IMR-90 (cell line): ENCODE measurements at regions not wholly inside any gene's neighbourhood (a gene's known extent, or its start where the extent isn't known, plus 50 kb on each side); places are given as distances from the start of the nearest gene placed in this dataset.

Experiments
- ATAC-seq: fragments of 200-7000 bp; cut with Tn5 transposase; 2 replicates; pipeline ENCODE4 v1.9.1; 2020; ENCODE audit warnings: low read depth, mild to moderate bottlenecking, moderate library complexity
- BruUV-seq: library from RNA; stranded (reverse); fragments of 400-500 nt; replicated peaks from 2 replicates; lab custom pipeline; 2021; lab: Mats Ljungman, UMichigan
- CTCF ChIA-PET: fragments of 300-600 bp; formaldehyde crosslinking; extraction: SDS; loops from one replicate; lab custom pipeline; 2021; ENCODE audit warnings: antibody characterized with exemption; lab: Yijun Ruan, JAX
- POLR2A ChIA-PET: fragments of 300-600 bp; sonication (Branson Sonifier 250); formaldehyde crosslinking; loops from one replicate; lab custom pipeline; 2022; ENCODE audit warnings: antibody characterized with exemption; ENCODE audit not compliant: unreplicated experiment; lab: Charles Lee
- DNase-seq: peaks from one replicate; pipeline ENCODE4 v3.0.0; 2013
- H2AFZ ChIP-seq: replicated peaks from 2 replicates; pipeline ENCODE3; 2013; ENCODE audit warnings: low read length, mild to moderate bottlenecking; ENCODE audit not compliant: poor library complexity
- H2AK5ac ChIP-seq: 2 replicates; pipeline ENCODE4 v1.6.1; 2013; ENCODE audit warnings: low read depth, low read length, inconsistent platforms
- H2AK9ac ChIP-seq: replicated peaks from 2 replicates; pipeline ENCODE3; 2013; ENCODE audit warnings: mild to moderate bottlenecking, low read depth, low read length, moderate library complexity; ENCODE audit not compliant: poor library complexity
- H2BK120ac ChIP-seq: 2 replicates; pipeline ENCODE4 v1.6.1; 2013; ENCODE audit warnings: low read depth, low read length, inconsistent platforms
- H2BK15ac ChIP-seq: 3 replicates; pipeline ENCODE4 v1.6.1; 2013; ENCODE audit warnings: low read depth, low read length, inconsistent platforms
- H2BK20ac ChIP-seq: 2 replicates; pipeline ENCODE4 v1.6.1; 2013; ENCODE audit warnings: low read depth, mild to moderate bottlenecking, inconsistent platforms, low read length, moderate library complexity
- H2BK5ac ChIP-seq: 2 replicates; pipeline ENCODE4 v1.6.1; 2013; ENCODE audit warnings: mild to moderate bottlenecking, low read depth, low read length, inconsistent platforms; ENCODE audit not compliant: poor library complexity, severe bottlenecking
- H3K14ac ChIP-seq: replicated peaks from 2 replicates; pipeline ENCODE4 v1.6.1; 2013; ENCODE audit warnings: low read depth, low read length, inconsistent platforms
- H3K18ac ChIP-seq: 2 replicates; pipeline ENCODE4 v1.6.1; 2013; ENCODE audit warnings: low read depth, low read length, control low read depth
- H3K23ac ChIP-seq: 2 replicates; pipeline ENCODE4 v1.6.1; 2013; ENCODE audit warnings: low read depth, low read length, inconsistent platforms
- H3K27ac ChIP-seq: 2 replicates; pipeline ENCODE4 v1.5.1; 2013; ENCODE audit warnings: mild to moderate bottlenecking, control low read depth, low read length; ENCODE audit not compliant: insufficient read depth
- H3K27me3 ChIP-seq: 2 replicates; pipeline ENCODE4 v1.6.1; 2013; ENCODE audit warnings: low read length; ENCODE audit not compliant: control insufficient read depth, insufficient read depth
- H3K36me3 ChIP-seq: 2 replicates; pipeline ENCODE4 v1.6.1; 2013; ENCODE audit warnings: low read length, mixed read lengths; ENCODE audit not compliant: control insufficient read depth, insufficient read depth
- H3K4ac ChIP-seq: 2 replicates; pipeline ENCODE4 v1.6.1; 2013; ENCODE audit warnings: low read depth, low read length, inconsistent platforms
- H3K4me1 ChIP-seq: 2 replicates; pipeline ENCODE4 v1.6.1; 2013; ENCODE audit warnings: low read length, mixed read lengths; ENCODE audit not compliant: control insufficient read depth, insufficient read depth
- H3K4me2 ChIP-seq: 2 replicates; pipeline ENCODE4 v1.6.1; 2013; ENCODE audit warnings: low read depth, mild to moderate bottlenecking, control low read depth, low read length, moderate library complexity
- H3K4me3 ChIP-seq: 2 replicates; pipeline ENCODE4 v1.5.1; 2013; ENCODE audit warnings: low read depth, mild to moderate bottlenecking, control low read depth, low read length, moderate library complexity; ENCODE audit not compliant: insufficient read depth
- H3K56ac ChIP-seq: 2 replicates; pipeline ENCODE4 v1.6.1; 2013; ENCODE audit warnings: low read length, inconsistent platforms; ENCODE audit not compliant: insufficient read depth; ENCODE audit errors: extremely low read depth
- H3K79me1 ChIP-seq, 2 experiments: 2 replicates each; pipeline ENCODE4 v1.6.1; 2013; ENCODE audit warnings: low read length in 2 of 2, inconsistent platforms in 1 of 2, low read depth in 1 of 2
- H3K9ac ChIP-seq: 2 replicates; pipeline ENCODE4 v1.6.1; 2013; ENCODE audit warnings: low read depth, low read length, control low read depth
- H3K9me1 ChIP-seq: 2 replicates; pipeline ENCODE4 v1.6.1; 2013; ENCODE audit warnings: low read length, inconsistent platforms; ENCODE audit not compliant: insufficient read depth
- H3K9me3 ChIP-seq: 2 replicates; pipeline ENCODE4 v1.6.1; 2013; ENCODE audit warnings: low read length; ENCODE audit not compliant: control insufficient read depth, insufficient read depth
- H4K20me1 ChIP-seq: 2 replicates; pipeline ENCODE4 v1.6.1; 2013; ENCODE audit warnings: low read length, inconsistent platforms; ENCODE audit not compliant: insufficient read depth
- H4K5ac ChIP-seq: 2 replicates; pipeline ENCODE4 v1.6.1; 2013; ENCODE audit warnings: mild to moderate bottlenecking, low read depth, low read length, control low read depth
- H4K8ac ChIP-seq, 2 experiments: 2 replicates each; pipeline ENCODE4 v1.6.1; 2013; ENCODE audit warnings: low read depth in 2 of 2, low read length in 2 of 2, control low read depth in 1 of 2, inconsistent platforms in 1 of 2
- H4K91ac ChIP-seq: 2 replicates; pipeline ENCODE4 v1.6.1; 2013; ENCODE audit warnings: low read depth, low read length, inconsistent platforms; ENCODE audit not compliant: insufficient read depth
- FOS ChIP-seq: fragments of 150-350 bp; IDR thresholded peaks from 2 replicates; pipeline ENCODE4 v1.6.1; 2016; ENCODE audit warnings: low read depth, low read length
- MXI1 ChIP-seq: IDR thresholded peaks from 2 replicates; pipeline ENCODE4 v1.6.1; 2012; ENCODE audit warnings: low read depth, mild to moderate bottlenecking, low read length, moderate library complexity, borderline replicate concordance
- RAD21 ChIP-seq: IDR thresholded peaks from 2 replicates; pipeline ENCODE4 v1.6.1; 2012; ENCODE audit warnings: low read length, improper control_type of control experiment
- WGBS, 2 experiments: methylation state at CpG; one replicate each; pipeline versions ENCODE4 v1.1.5 to v1.1.7; 2013; ENCODE audit warnings: missing lambda C conversion rate in 2 of 2; ENCODE audit not compliant: insufficient read length in 1 of 2; ENCODE audit errors: extremely low coverage in 2 of 2; 5-methylcytosine and 5-hydroxymethylcytosine counted together
- dilution Hi-C: fragments of 300-500 bp; cut with HindIII; formaldehyde crosslinking; loops from one replicate; pipeline ENCODE4 v1.14.3; 2018; ENCODE audit warnings: low sequenced_read_pairs; ENCODE audit not compliant: unreplicated experiment
- in situ Hi-C: fragments of 300-500 bp; cut with MboI; formaldehyde crosslinking; loops from 3 replicates; pipeline ENCODE4 v1.14.3; 2019; ENCODE audit warnings: low sequenced_read_pairs, inconsistent platforms, mixed read lengths
- intact Hi-C: fragments of 100-400 bp; cut with micrococcal nuclease; formaldehyde crosslinking; loops from 2 replicates; pipeline ENCODE4 v1.10.0; 2022

- Histone ChIP-seq H3K27me3 (no peaks in the 10 kb centered on the region), H3K4me3 (no peak overlapping the region), H3K27ac (no peak overlapping the region), H4K20me1 (no peaks in the 10 kb centered on the region), H2BK120ac (no peak overlapping the region), H3K9me3 (no peaks in the 10 kb centered on the region), H3K4ac (no peak overlapping the region), H3K4me1 (peaks cover 7% of the 10 kb centered on the region; the same call in 1 of the 2 replicates), H2AK5ac (no peak overlapping the region), H3K36me3 (no peaks in the 10 kb centered on the region), H3K56ac (no peak overlapping the region), H2BK15ac (no peak overlapping the region), H2AFZ (no peak overlapping the region), H3K9ac (no peak overlapping the region), H3K23ac (no peak overlapping the region), H4K91ac (no peak overlapping the region), H4K5ac (no peak overlapping the region), H4K8ac (no peak overlapping the region), H3K4me2 (no peak overlapping the region), H3K18ac (no peak overlapping the region), H3K14ac (no peak overlapping the region), H2BK5ac (no peak overlapping the region), H2BK20ac (no peak overlapping the region), H3K79me1 (no peaks in the 10 kb centered on the region), H2AK9ac (no peak overlapping the region), H3K9me1 (no peaks in the 10 kb centered on the region)
- CTCF ChIA-PET = interaction anchor here (0.5 kb wide), 1 partner anchor 212 kb away, joined by 5 read pairs; no protein-coding TSS in a partner anchor
- intact Hi-C loops = no loop called here
- BruUV-seq = no TSS peak
- POLR2A ChIA-PET = no interaction called here
- DNase-seq (no peak), ATAC-seq (no peak)
- dilution Hi-C loops = no loop called here
- WGBS, 2 experiments = no CpG with 5 or more reads among the region's 2 CpGs
- TF ChIP-seq MXI1 (no peak), RAD21 (no peak), FOS (no peak)
- in situ Hi-C loops = no loop called here
Measured at GRCh38 chr2:172215936-172216335, 113.2 kb upstream of the DLX2 start.
